ENCODE measurements at regions not wholly inside any gene's neighbourhood (a gene's known extent, or its start where the extent isn't known, plus 50 kb on each side); places are given as distances from the start of the nearest gene placed in this dataset.

DNA sequence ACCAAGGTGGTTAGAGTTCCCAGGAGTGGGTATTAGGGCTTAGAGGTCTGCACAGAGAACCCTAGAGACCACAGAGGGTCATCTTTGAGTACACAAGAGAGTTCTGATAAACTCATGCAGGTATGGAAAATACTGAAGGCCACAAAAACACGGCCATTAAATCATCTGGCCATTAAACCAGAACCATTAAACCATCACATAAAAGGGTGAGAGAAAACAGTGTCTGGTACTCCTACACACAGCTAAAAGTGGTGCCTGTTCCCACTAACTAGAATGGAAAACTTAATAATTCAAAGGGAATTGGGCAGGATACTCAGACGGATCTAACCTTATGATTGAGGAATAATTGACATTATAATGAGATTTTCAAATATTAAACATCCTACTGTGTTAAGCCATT lies 679.4 kb downstream of the TNS3 start:
- intact Hi-C loops (cut with DNase I) = no loop called here
- no peaks in the 10 kb centered on the region for H3K4me1 ChIP-seq
- no peaks in the 10 kb centered on the region for H3K9me3 ChIP-seq
- no peaks in the 10 kb centered on the region for H3K27me3 ChIP-seq
- no peaks in the 10 kb centered on the region for H3K36me3 ChIP-seq
- no peak for DNase-seq (ENCODE audit: extremely low spot score in 2 of 2)
- no peak overlapping the region for H3K27ac ChIP-seq
- TF ChIP-seq POLR2AphosphoS5 (IDR thresholded peaks at IDR 0.05; ENCODE audit: insufficient read depth in 1 of 2, low read depth in 1 of 2) (no peak), POLR2A (IDR thresholded peaks at IDR 0.05) (no peak)
- TF ChIP-seq, protein P1, sequence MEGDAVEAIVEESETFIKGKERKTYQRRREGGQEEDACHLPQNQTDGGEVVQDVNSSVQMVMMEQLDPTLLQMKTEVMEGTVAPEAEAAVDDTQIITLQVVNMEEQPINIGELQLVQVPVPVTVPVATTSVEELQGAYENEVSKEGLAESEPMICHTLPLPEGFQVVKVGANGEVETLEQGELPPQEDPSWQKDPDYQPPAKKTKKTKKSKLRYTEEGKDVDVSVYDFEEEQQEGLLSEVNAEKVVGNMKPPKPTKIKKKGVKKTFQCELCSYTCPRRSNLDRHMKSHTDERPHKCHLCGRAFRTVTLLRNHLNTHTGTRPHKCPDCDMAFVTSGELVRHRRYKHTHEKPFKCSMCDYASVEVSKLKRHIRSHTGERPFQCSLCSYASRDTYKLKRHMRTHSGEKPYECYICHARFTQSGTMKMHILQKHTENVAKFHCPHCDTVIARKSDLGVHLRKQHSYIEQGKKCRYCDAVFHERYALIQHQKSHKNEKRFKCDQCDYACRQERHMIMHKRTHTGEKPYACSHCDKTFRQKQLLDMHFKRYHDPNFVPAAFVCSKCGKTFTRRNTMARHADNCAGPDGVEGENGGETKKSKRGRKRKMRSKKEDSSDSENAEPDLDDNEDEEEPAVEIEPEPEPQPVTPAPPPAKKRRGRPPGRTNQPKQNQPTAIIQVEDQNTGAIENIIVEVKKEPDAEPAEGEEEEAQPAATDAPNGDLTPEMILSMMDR (IDR thresholded peaks at IDR 0.05) = no peak
- H3K4me3 ChIP-seq = no peak overlapping the region

DNA sequence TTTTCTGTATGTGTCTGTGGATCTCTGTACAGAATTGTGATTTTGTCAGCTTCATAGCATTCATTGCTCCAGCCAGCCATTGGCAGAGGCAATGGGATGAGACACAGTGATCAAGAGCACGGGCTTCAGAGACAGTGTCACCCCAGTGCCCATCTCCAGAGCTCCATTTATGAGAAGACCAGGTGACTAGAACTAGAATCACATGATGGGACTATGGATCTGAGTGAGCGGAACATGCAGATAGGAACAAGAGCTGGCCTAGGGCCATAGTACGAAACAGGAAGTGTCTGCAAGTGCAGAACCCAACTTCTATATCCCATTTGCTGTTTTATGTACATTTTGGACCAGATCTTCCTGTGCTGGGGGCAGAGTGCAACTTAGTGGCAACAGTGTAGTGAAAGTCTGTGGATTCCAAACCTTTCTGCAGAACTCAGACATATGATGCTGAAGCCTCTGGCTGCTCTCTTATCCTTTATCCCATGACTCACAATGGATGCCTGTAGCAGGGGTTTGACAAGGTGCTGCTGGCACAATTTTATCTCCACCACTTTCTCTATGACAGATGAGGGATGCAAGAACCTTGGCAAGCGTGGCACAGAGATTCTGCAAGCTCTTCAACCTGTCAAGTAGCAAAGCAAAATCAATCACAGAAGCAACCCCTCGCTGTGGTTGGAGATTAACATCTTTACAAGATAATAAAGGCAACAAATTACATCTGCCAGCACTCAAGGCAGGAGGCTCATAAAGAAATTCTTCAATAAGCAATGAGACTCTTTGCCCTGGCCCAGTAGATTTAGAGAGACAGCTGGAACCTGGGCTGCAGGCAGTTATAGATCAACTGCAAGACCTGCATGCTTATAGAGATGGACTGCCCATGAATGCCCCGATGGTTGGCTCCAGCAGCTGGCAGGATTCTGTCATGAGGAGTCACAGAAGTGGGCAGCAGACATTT lies 681.3 kb downstream of the TNS3 start:
- Histone ChIP-seq H3K36me3 (no peaks in the 10 kb centered on the region), H3K27me3 (no peaks in the 10 kb centered on the region), H3K4me1 (no peaks in the 10 kb centered on the region), H3K4me3 (no peak overlapping the region), H3K27ac (no peak overlapping the region), H3K9me3 (no peaks in the 10 kb centered on the region)
- intact Hi-C loops (cut with DNase I) = no loop called here
- no peak for DNase-seq (ENCODE audit: extremely low spot score in 2 of 2)
- TF ChIP-seq, protein P1 (IDR thresholded peaks at IDR 0.05) = no peak

DNA sequence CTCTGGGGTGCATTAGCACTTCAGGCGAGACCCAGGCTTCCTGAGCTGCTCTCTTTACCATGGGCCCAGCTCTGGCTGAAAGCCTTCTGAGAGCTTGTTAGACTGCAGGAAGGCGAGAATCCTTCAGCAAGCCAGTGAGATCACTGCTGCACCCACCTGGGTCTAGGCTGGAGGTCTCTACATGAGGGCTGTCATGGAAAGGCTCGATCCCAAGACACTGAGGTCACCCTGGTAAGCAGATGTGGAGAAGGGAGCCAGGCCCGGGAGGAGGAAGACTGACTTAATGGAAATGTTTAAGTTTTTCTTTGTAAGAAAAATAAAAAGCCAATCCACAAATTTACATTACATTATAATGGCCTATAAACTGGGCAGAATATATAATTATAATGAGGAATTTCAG lies 684.5 kb downstream of the TNS3 start:
- Histone ChIP-seq H3K4me3 (no peak overlapping the region), H3K4me1 (no peaks in the 10 kb centered on the region), H3K27me3 (no peaks in the 10 kb centered on the region), H3K36me3 (no peaks in the 10 kb centered on the region), H3K27ac (no peak overlapping the region), H3K9me3 (no peaks in the 10 kb centered on the region)
- intact Hi-C loops (cut with DNase I) = no loop called here
- TF ChIP-seq POLR2A (IDR thresholded peaks at IDR 0.05) (no peak), POLR2AphosphoS5 (IDR thresholded peaks at IDR 0.05; ENCODE audit: insufficient read depth in 1 of 2, low read depth in 1 of 2) (no peak)
- TF ChIP-seq, protein P1 (IDR thresholded peaks at IDR 0.05) = no peak
- DNase-seq (ENCODE audit: extremely low spot score in 2 of 2) = no peak

DNA sequence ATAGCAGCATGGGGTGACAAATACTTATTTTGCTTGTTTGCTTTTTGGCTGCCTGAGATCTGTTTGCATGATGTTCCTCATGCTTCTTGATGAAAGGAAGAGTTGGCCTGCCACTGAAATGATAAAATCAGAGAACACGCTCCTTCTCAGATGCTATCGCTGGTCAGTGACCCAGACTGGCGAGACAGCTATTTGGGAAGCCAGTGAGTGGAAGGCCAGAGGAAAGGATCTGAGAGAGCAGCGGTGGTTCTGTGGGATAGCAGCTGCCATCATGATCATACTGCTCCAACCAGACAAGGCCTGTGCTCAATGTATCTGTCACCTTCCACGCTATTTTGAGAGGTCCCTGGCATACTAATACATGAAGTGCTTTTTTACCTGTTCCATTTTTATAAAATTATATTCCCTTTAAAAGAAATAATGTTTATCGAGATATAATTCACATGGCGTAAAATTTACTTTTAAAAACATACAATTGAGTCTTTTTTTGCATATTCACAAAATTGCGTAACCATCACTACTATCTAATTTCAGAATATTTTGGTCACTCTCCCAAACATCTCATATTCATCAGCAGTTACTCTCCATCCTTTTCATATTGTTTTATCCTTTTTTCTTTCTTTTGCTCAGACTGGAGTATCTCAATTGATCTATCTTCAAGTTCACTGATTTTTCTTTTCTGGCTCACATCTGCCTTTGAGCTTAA lies 695.1 kb downstream of the TNS3 start:
- intact Hi-C loops (cut with DNase I) = no loop called here
- TF ChIP-seq POLR2A (IDR thresholded peaks at IDR 0.05) (no peak), POLR2AphosphoS5 (IDR thresholded peaks at IDR 0.05; ENCODE audit: insufficient read depth in 1 of 2, low read depth in 1 of 2) (no peak)
- TF ChIP-seq, protein P1 (IDR thresholded peaks at IDR 0.05) = no peak

DNA sequence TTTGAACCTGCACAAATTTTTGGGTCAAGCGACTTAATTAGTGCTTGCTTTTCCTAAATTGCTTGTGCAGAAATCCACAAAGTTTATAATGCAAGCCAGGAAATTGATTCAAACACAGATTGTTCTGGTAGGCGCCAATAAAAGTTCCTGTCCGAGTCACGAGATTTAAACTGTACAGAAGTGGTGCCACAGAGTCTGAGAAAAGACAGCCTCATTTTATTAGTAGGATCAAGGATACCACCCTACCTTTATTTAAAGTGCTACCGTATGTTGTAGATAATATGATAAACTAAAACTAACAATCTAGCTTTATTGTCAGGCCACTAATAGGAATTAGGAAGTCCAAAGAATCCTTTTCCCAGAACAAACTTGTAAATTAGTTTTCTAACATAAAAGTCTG lies 696.7 kb downstream of the TNS3 start:
- no peaks in the 10 kb centered on the region for H3K4me1 ChIP-seq
- H3K36me3 ChIP-seq = no peaks in the 10 kb centered on the region
- H3K27me3 ChIP-seq = no peaks in the 10 kb centered on the region
- H3K9me3 ChIP-seq = peaks cover 7% of the 10 kb centered on the region
- TF ChIP-seq, protein P1 (IDR thresholded peaks at IDR 0.05) = no peak
- TF ChIP-seq POLR2AphosphoS5 (IDR thresholded peaks at IDR 0.05; ENCODE audit: insufficient read depth in 1 of 2, low read depth in 1 of 2) (no peak), POLR2A (IDR thresholded peaks at IDR 0.05) (no peak)
- DNase-seq (ENCODE audit: extremely low spot score in 2 of 2) = no peak
- H3K27ac ChIP-seq = no peak overlapping the region
- no peak overlapping the region for H3K4me3 ChIP-seq
- intact Hi-C loops (cut with DNase I) = no loop called here

More for the DNA sequence above, 695.1 kb downstream of the TNS3 start:
- Histone ChIP-seq H3K4me1 (no peaks in the 10 kb centered on the region), H3K9me3 (peaks cover 7% of the 10 kb centered on the region), H3K27ac (no peak overlapping the region), H3K27me3 (no peaks in the 10 kb centered on the region), H3K4me3 (no peak overlapping the region), H3K36me3 (no peaks in the 10 kb centered on the region)
- no peak for DNase-seq (ENCODE audit: extremely low spot score in 2 of 2)
